ENCODE measurements at regions not wholly inside any gene's neighbourhood (a gene's known extent, or its start where the extent isn't known, plus 50 kb on each side); places are given as distances from the start of the nearest gene placed in this dataset.

DNA sequence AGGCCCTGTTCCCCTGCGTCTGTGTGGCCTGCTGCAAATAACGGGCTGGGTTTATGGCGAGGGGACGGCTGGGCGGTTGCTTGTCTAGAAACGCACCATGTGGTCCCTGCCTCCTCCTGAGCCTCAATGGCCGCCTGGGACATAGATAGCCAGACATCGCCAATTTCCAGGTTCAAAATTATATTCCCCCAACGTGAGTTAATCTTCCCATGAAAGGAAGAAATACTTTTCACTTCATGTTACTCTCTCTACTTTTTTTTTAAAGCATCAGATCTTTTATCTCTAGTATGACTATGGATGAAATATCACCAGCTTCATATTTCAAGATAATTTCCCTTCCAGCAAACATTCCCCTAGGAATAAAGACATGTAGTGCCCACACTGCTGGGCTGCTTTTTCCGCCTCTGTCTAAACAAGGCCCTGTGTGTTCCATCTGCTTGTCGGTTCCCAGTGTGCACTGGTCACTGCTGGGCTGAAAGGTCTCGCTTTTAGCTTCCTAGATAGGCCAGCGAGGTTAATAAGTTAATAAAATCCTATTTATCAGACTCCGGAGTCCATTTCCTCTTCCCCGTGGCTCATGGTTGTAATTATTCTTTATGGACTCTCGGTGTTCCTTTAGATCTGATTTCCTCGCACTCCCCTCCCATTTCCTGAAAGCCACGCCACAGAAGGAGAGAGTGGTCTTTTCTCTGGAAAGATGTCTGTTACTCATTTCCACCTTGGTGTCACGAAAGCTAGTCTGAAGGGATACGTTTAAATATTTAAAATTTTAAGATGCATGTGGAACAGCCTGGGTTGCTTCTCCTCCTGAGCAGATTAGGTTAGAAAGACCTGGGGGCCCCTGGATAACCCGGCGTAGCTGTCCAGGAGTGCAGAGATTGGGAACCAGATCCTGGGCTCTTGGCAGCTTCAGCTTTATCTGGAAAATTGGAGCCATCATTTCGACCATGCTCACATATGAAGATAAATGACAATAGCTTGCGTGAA, 196.6 kb upstream of the COPS8 start:
- Histone ChIP-seq H3K4me1 (ENCODE audit: control extremely low read depth in 1 of 4, control insufficient read depth in 4 of 4, insufficient read depth in 4 of 4, low read length in 3 of 4) (no peaks in the 10 kb centered on the region), H3K9me3 (ENCODE audit: control extremely low read depth in 1 of 5, control insufficient read depth in 4 of 5, insufficient read depth in 2 of 5, low read depth in 1 of 5, low read length in 4 of 5) (no peaks in the 10 kb centered on the region), H3K36me3 (ENCODE audit: control insufficient read depth in 4 of 4, insufficient read depth in 4 of 4, low read length in 3 of 4) (no peaks in the 10 kb centered on the region), H3K4me3 (ENCODE audit: control insufficient read depth in 1 of 7, extremely low read depth in 1 of 7, insufficient read depth in 4 of 7, low read depth in 2 of 7, low read length in 6 of 7) (no peak overlapping the region), H3K27ac (ENCODE audit: insufficient read depth in 1 of 2, low read depth in 1 of 2, low read length in 2 of 2, poor library complexity in 1 of 2, severe bottlenecking in 2 of 2) (no peak overlapping the region), H3K27me3 (replicated peaks in 2 of 5; ENCODE audit: control insufficient read depth in 4 of 5, insufficient read depth in 5 of 5, low read length in 4 of 5) (peaks cover 0 to 4% (median 0%) of the 10 kb centered on the region in 5 experiments)
- ChIA-PET CTCF (interaction anchor here (1.3 kb wide), 1 partner anchor 15 kb away, joined by 3 read pairs; no protein-coding TSS in a partner anchor), POLR2A (no interaction called here)
- WGBS (ENCODE audit: insufficient coverage) = 92% methylated on average over 23 of the region's 24 CpGs
- DNase-seq = no peak

DNA sequence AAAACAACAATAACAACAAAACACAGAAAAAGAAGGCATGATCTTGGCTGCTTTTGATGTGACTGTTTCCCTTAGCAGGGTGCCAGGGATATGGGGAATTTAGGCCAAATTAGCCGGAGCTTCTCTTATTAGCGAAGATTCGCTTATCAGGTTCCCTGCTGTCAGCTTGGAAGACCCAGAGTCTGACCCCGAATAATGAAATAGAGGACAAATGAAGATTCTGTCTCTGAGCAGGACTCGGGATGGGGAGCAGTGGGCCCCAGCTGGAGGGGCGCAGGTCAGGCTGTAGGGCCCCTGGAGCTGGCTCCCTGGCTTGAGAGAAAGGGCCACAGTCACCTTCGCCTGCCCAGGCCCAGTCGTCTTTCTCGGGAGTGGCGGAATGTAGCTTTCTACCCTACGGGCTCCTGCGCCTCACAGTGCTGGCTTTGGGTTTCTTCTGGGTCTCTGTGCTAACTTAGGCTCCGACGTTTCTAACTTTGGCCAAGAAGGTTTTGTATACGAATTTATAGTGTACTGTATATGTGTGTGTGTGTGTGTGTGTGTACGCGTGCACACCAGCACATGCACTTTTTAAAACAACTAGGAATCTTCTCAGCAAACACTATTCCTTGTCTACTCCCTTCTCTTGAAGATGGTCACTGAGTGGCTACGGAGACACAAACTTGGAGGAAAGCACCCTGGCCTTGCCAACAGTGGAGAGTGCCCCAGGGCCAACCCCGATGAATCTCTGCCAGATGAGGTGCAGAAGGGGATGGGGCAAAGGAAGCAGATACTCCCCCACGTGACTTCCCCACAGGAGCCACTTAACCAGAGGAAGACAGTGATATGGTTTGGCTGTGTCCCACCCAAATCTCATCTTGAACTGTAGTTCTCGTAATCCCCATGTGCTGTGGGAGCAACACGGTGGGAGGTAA, 195.6 kb upstream of the COPS8 start:
- Histone ChIP-seq H3K27ac (ENCODE audit: insufficient read depth in 1 of 2, low read depth in 1 of 2, low read length in 2 of 2, poor library complexity in 1 of 2, severe bottlenecking in 2 of 2) (no peak overlapping the region), H3K4me3 (ENCODE audit: control insufficient read depth in 1 of 7, extremely low read depth in 1 of 7, insufficient read depth in 4 of 7, low read depth in 2 of 7, low read length in 6 of 7) (no peak overlapping the region), H3K27me3 (replicated peaks in 2 of 5; ENCODE audit: control insufficient read depth in 4 of 5, insufficient read depth in 5 of 5, low read length in 4 of 5) (peaks cover 0 to 4% (median 0%) of the 10 kb centered on the region in 5 experiments), H3K9me3 (ENCODE audit: control extremely low read depth in 1 of 5, control insufficient read depth in 4 of 5, insufficient read depth in 2 of 5, low read depth in 1 of 5, low read length in 4 of 5) (no peaks in the 10 kb centered on the region), H3K36me3 (ENCODE audit: control insufficient read depth in 4 of 4, insufficient read depth in 4 of 4, low read length in 3 of 4) (no peaks in the 10 kb centered on the region), H3K4me1 (ENCODE audit: control extremely low read depth in 1 of 4, control insufficient read depth in 4 of 4, insufficient read depth in 4 of 4, low read length in 3 of 4) (no peaks in the 10 kb centered on the region)
- 96% methylated on average over 12 of the region's 22 CpGs for WGBS (ENCODE audit: insufficient coverage)
- ChIA-PET POLR2A (no interaction called here), CTCF (interaction anchor here (1.3 kb wide), 1 partner anchor 14 kb away, joined by 3 read pairs; no protein-coding TSS in a partner anchor)
- DNase-seq = no peak

DNA sequence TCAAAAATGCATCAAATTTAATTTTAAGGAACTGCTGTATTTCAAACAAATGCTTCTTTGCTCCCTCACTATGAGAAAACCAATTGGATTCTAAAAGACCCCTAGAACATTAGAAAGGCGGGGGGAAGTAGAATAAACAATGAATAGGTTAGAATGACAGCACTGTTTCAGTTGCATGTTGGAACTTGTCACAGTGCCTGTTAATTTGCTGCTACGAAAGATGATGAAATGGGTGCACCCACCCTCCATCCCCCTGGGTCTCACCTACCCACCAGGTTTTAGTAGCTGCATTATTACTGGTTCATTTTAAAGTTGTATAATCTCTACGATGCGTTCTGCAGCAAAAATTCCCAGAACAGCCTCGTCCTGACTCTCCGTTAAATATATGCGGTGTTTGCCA, 193.0 kb upstream of the COPS8 start:
- CTCF ChIA-PET = no interaction called here

DNA sequence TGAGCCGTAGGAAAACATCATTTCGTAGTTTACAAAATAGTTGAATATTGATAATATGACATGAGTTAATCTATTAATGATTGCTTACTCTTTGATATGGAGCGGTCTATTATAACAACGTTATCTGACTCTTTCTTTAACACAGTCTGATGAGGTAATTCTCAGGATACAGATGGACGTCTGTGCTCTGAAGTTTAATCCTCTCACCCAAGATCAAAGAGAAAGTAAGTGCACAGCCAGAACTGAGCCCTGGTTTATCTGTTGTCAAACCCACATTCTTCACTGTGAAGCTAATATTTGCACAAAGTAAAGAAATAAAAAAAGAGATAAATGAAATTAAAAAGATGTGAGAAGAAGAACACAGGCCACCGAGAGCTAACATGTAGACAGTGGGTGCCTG, 190.9 kb upstream of the COPS8 start:
- Histone ChIP-seq H3K27me3 (replicated peaks in 2 of 5; ENCODE audit: control insufficient read depth in 4 of 5, insufficient read depth in 5 of 5, low read length in 4 of 5) (peaks cover 0 to 4% (median 2%) of the 10 kb centered on the region in 5 experiments), H3K4me3 (ENCODE audit: control insufficient read depth in 1 of 7, extremely low read depth in 1 of 7, insufficient read depth in 4 of 7, low read depth in 2 of 7, low read length in 6 of 7) (no peak overlapping the region), H3K9me3 (ENCODE audit: control extremely low read depth in 1 of 5, control insufficient read depth in 4 of 5, insufficient read depth in 2 of 5, low read depth in 1 of 5, low read length in 4 of 5) (no peaks in the 10 kb centered on the region), H3K4me1 (ENCODE audit: control extremely low read depth in 1 of 4, control insufficient read depth in 4 of 4, insufficient read depth in 4 of 4, low read length in 3 of 4) (no peaks in the 10 kb centered on the region), H3K27ac (ENCODE audit: insufficient read depth in 1 of 2, low read depth in 1 of 2, low read length in 2 of 2, poor library complexity in 1 of 2, severe bottlenecking in 2 of 2) (no peak overlapping the region), H3K36me3 (ENCODE audit: control insufficient read depth in 4 of 4, insufficient read depth in 4 of 4, low read length in 3 of 4) (no peaks in the 10 kb centered on the region)
- WGBS (ENCODE audit: insufficient coverage) = 100% methylated on average over 2 of the region's 6 CpGs
- ChIA-PET CTCF (no interaction called here), POLR2A (no interaction called here)
- no peak for DNase-seq

More for the DNA sequence above, 193.0 kb upstream of the COPS8 start:
- Histone ChIP-seq H3K9me3 (ENCODE audit: control extremely low read depth in 1 of 5, control insufficient read depth in 4 of 5, insufficient read depth in 2 of 5, low read depth in 1 of 5, low read length in 4 of 5) (no peaks in the 10 kb centered on the region), H3K4me3 (ENCODE audit: control insufficient read depth in 1 of 7, extremely low read depth in 1 of 7, insufficient read depth in 4 of 7, low read depth in 2 of 7, low read length in 6 of 7) (no peak overlapping the region), H3K27ac (ENCODE audit: insufficient read depth in 1 of 2, low read depth in 1 of 2, low read length in 2 of 2, poor library complexity in 1 of 2, severe bottlenecking in 2 of 2) (no peak overlapping the region), H3K36me3 (ENCODE audit: control insufficient read depth in 4 of 4, insufficient read depth in 4 of 4, low read length in 3 of 4) (no peaks in the 10 kb centered on the region), H3K4me1 (ENCODE audit: control extremely low read depth in 1 of 4, control insufficient read depth in 4 of 4, insufficient read depth in 4 of 4, low read length in 3 of 4) (no peaks in the 10 kb centered on the region), H3K27me3 (replicated peaks in 2 of 5; ENCODE audit: control insufficient read depth in 4 of 5, insufficient read depth in 5 of 5, low read length in 4 of 5) (peaks cover 0 to 2% (median 0%) of the 10 kb centered on the region in 5 experiments)
- POLR2A ChIA-PET = no interaction called here
- 89% methylated on average over 7 of the region's 7 CpGs for WGBS (ENCODE audit: insufficient coverage)
- DNase-seq = no peak

DNA sequence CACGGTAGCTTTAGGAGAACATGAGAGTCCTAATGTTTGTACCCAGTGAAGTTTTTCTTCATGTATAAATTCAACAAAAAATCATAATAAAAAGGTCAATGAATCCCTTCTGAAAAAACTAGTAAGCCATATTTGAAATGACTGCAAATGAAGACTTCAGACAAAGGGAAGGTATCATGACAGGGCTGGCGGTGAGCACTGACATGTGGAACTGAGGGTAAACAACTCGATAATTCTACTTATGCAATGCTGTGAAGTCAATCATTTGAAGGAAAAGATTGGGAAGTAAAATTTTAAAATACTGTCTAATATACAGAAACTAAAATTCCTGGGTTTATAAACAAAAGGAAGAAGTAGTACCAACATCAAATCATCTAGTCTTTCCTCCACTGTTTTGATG, 190.2 kb upstream of the COPS8 start:
- Histone ChIP-seq H3K27ac (ENCODE audit: insufficient read depth in 1 of 2, low read depth in 1 of 2, low read length in 2 of 2, poor library complexity in 1 of 2, severe bottlenecking in 2 of 2) (no peak overlapping the region), H3K27me3 (replicated peaks in 2 of 5; ENCODE audit: control insufficient read depth in 4 of 5, insufficient read depth in 5 of 5, low read length in 4 of 5) (peaks cover 0 to 11% (median 2%) of the 10 kb centered on the region in 5 experiments), H3K36me3 (ENCODE audit: control insufficient read depth in 4 of 4, insufficient read depth in 4 of 4, low read length in 3 of 4) (no peaks in the 10 kb centered on the region), H3K4me1 (ENCODE audit: control extremely low read depth in 1 of 4, control insufficient read depth in 4 of 4, insufficient read depth in 4 of 4, low read length in 3 of 4) (no peaks in the 10 kb centered on the region), H3K4me3 (ENCODE audit: control insufficient read depth in 1 of 7, extremely low read depth in 1 of 7, insufficient read depth in 4 of 7, low read depth in 2 of 7, low read length in 6 of 7) (no peak overlapping the region), H3K9me3 (ENCODE audit: control extremely low read depth in 1 of 5, control insufficient read depth in 4 of 5, insufficient read depth in 2 of 5, low read depth in 1 of 5, low read length in 4 of 5) (no peaks in the 10 kb centered on the region)
- ChIA-PET CTCF (no interaction called here), POLR2A (no interaction called here)
- DNase-seq = no peak
- no CpG with 5 or more reads among the region's 3 CpGs for WGBS (ENCODE audit: insufficient coverage)

DNA sequence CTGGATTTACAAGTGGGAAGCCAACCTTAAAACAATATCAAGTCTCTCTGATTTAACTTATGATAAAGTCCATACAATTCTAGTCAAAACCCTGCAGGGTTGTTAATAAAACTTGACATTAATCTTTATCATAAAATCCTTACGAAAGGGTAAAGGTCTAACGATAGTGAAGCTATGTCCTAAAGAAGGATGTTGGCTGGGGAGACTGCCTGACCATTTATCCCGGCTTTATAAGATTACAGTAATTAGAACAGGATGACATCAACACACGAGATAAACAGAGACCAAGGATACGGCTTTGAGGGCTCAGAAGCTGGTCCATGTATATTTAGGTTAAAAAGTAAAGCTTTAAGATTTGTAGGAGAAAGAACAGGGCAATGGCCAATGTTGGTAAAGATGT, 189.0 kb upstream of the COPS8 start:
- no peak for DNase-seq
- H3K36me3 ChIP-seq (ENCODE audit: control insufficient read depth in 4 of 4, insufficient read depth in 4 of 4, low read length in 3 of 4) = no peaks in the 10 kb centered on the region
- no peak overlapping the region for H3K27ac ChIP-seq (ENCODE audit: insufficient read depth in 1 of 2, low read depth in 1 of 2, low read length in 2 of 2, poor library complexity in 1 of 2, severe bottlenecking in 2 of 2)
- no peaks in the 10 kb centered on the region for H3K9me3 ChIP-seq (ENCODE audit: control extremely low read depth in 1 of 5, control insufficient read depth in 4 of 5, insufficient read depth in 2 of 5, low read depth in 1 of 5, low read length in 4 of 5)
- no peak overlapping the region for H3K4me3 ChIP-seq (ENCODE audit: control insufficient read depth in 1 of 7, extremely low read depth in 1 of 7, insufficient read depth in 4 of 7, low read depth in 2 of 7, low read length in 6 of 7)
- 94% methylated on average over 4 of the region's 5 CpGs for WGBS (ENCODE audit: insufficient coverage)
- H3K27me3 ChIP-seq (replicated peaks in 2 of 5; ENCODE audit: control insufficient read depth in 4 of 5, insufficient read depth in 5 of 5, low read length in 4 of 5) = peaks cover 0 to 14% (median 2%) of the 10 kb centered on the region in 5 experiments
- H3K4me1 ChIP-seq (ENCODE audit: control extremely low read depth in 1 of 4, control insufficient read depth in 4 of 4, insufficient read depth in 4 of 4, low read length in 3 of 4) = no peaks in the 10 kb centered on the region
- ChIA-PET POLR2A (no interaction called here), CTCF (no interaction called here)
